Activated T-cell treated with anti-CD3 and anti-CD28 coated beads for 4 hours (primary cell): ENCODE measurements at regions not wholly inside any gene's neighbourhood (a gene's known extent, or its start where the extent isn't known, plus 50 kb on each side); places are given as distances from the start of the nearest gene placed in this dataset.

Experiments
- DNase-seq: peaks from one replicate; pipeline ENCODE4 v3.0.0-alpha.2; 2020

GRCh38 chr1:229037806-229038405, 233.0 kb upstream of the RAB4A start:
- no peak for DNase-seq

- no peak for DNase-seq
Measured at GRCh38 chr1:229040630-229041358, 230.1 kb upstream of the RAB4A start.

DNA sequence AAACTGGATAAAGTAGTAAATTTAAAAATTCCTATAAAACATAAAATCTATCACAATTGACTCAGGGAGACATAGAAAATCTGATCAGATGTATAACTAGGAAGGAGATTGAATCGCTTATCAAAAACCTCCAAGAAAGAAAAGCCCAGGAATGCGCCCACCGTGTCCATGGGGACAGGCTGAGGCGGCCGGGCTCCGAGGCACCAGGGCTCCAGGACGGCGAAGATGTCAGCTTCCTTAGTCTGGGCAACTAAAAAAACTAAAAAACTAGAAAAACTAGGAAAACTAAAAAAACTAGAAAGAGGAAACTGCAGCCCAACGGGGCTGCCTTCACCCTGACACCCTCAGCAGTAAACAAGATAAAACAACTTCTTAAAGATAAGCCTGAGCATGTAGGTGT, 229.0 kb upstream of the RAB4A start:
- DNase-seq, result no peak

- DNase-seq, result no peak
Measured at GRCh38 chr1:229042482-229042881, 228.4 kb upstream of the RAB4A start.

DNA sequence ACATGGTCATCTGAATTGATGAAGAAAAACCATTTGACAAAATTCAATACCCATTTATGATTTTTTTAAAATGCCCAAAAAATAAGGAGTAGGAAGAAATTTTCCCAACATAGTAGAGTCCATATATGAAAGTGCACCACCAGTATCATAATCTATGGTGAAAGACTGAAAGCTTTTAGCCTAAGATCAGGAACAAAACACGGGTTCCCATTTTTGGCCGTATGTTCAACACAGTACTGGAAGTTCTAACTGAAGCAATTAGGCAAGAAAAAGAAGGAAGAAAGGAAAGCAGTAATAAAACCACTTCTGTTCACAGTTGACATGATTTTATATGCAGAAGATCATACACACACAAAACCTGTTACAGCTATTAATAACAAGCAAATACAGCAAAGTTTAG, 227.8 kb upstream of the RAB4A start:
- no peak for DNase-seq

- no peak for DNase-seq
Measured at GRCh38 chr1:229046251-229046853, 224.6 kb upstream of the RAB4A start.

- DNase-seq, result no peak
Measured at GRCh38 chr1:229047161-229047839, 223.6 kb upstream of the RAB4A start.

DNA sequence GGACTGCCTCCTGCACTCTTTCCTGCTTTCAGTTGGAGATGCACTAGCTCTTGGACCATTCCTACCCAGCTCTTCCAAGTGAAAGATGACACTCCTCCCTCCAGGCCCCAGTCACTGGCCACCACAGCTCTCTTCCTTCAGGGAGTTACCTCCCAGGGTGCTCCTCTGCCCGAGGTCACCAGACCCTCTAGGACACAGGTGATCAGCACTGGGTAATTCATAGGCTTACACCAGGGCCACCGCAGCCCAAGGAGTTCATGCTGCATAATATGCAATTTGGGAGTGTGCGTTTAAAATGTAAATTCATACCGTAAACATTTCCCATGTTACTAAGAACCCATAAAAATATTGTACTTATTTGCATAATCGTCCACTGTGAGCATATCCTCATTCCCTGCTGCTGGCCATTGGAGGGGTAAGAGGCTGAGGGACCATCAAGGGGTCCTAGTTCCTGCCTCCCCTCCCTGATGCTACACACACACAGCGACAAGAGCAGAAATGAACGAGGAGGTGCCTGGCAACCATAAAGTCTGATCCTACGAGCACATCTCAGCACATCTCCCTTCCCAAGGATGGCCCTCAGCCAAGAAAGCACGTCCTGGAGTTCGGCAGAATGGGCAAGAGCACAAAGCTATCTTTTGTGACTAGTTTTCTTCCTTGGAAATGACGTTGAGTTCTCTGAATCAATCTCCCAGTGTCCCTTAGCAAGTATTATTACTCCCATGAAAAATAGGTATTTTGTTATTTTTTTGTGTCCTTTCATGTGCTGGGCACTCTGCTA, 222.9 kb upstream of the RAB4A start:
- no peak for DNase-seq

- DNase-seq, result no peak
Measured at GRCh38 chr1:229048896-229049295, 222.0 kb upstream of the RAB4A start.

DNA sequence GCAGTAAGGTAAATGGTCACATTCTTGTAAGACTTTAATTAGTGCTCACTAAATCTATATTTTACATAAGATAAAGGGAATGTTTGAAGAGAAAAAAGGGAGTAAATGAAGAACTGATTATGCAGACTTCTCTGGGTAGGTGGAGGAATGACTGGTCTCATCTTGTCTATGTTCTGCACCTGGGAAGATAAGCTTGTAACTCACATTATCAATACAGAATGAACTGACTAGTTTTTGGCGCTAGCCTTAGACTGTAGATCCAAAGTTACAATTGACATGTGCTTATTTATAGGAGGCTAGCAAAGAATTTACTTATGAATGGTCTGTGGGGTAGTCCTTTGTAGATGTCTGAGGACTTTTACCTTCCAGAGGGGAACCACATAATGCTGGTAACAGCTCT, 214.9 kb upstream of the RAB4A start:
- DNase-seq, result no peak

DNA sequence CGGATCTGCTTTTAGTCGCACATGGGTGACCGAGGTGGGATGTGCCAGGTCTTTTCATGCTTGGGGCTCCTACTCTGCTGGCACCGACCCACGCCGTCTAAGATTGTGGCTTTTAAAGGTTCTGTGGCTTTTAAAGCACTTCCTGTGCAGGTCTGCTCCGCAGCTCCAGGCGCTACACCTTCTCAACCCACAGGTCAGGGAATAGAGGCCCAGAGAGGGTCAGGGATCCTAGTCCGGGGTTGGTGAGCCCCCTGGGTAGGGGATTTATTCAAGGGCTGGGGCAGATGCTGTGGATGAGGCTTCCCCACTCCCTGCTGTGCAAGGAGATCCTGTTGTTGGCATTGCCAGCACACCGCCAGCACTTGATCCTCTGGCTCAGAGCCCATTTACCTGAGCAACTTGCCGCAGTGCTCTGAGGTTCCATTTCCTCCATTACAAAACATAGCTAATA, 212.8 kb upstream of the RAB4A start:
- DNase-seq, result peak; percentile 17

- DNase-seq, result no peak
Measured at GRCh38 chr1:229058729-229059128, 212.2 kb upstream of the RAB4A start.

DNA sequence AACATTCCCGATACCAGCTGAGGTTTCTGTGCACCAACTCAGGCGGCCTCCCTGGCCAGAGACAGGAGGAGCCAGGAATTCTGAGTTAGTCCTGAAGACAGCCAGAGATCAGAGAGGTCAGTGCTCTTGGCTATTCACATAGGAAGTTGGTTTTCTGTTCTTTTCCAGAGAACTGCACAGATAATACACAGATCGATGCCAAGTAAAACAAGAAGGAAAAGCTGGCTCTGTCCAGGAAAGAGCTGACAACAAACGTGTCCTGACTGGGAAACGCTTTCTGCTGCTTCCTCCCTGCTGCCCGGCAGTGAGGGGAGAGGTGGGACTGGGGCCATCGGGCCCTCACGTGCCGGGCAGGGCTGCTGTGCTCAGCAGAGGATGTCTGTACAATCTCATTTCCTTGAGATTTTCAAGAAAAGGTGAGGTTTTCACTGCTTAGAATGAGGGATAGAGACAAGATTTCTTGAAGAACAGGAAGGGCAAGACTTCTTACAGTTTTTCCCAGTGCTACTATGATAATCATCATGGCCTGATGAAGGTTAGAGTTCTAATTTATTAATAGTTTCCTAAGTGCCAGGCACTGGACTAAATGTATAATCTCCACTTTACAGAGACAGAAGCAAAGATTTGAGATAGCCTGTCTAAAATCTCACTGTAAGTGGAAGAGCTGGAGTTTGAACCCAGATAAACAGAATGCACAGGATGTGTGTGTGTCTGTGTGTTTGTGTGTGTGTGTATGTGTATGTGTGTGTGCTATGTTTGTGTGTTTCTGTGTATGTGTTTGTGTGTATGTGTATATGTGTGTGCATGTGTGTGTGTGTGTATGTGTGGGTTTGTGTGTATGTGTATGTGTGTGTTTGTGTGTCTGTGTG, 211.0 kb upstream of the RAB4A start:
- no peak for DNase-seq

DNA sequence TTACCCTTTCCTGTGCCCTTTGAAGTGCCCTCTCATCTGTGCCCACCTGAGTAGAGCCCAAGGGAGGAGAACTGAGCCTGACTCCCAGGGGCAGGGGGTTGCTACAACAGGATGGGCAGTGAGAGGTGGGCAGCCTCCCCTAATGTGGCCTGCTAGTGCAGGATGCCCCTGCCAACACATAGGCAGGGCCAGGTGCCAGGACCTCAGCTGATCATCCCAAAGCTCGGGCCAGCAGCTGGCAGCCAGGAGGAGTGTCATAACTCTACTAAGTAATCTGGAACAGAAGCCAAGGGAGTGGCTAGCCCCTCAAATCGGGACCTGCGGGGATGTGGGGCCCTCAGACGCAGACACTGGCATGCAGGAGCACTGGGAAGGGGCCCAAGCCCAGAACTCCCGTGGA, 208.8 kb upstream of the RAB4A start:
- no peak for DNase-seq

- DNase-seq, result no peak
Measured at GRCh38 chr1:229063154-229063773, 207.6 kb upstream of the RAB4A start.

GRCh38 chr1:229064320-229065168, 206.4 kb upstream of the RAB4A start:
- no peak for DNase-seq

GRCh38 chr1:229065613-229066012, 205.3 kb upstream of the RAB4A start:
- DNase-seq, result no peak

DNA sequence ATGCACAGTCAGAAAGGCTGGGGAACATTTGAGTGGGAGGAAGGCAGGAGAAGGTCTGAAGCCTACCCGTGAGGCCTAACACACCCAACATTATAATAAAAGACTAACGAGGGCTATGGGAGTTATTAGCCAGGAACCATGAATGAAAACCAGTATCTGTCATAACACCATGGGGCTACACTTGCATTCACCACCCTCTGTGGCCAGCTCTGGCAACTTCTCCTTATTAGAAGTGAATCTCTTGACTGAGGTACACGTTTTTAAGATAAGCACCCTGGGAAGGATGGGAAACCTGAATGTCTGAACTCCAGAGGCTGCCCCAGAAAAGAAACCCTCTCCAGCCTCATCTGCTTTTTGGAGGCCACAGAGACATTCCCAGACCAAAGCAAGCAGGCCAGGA, 204.3 kb upstream of the RAB4A start:
- DNase-seq, result no peak

DNA sequence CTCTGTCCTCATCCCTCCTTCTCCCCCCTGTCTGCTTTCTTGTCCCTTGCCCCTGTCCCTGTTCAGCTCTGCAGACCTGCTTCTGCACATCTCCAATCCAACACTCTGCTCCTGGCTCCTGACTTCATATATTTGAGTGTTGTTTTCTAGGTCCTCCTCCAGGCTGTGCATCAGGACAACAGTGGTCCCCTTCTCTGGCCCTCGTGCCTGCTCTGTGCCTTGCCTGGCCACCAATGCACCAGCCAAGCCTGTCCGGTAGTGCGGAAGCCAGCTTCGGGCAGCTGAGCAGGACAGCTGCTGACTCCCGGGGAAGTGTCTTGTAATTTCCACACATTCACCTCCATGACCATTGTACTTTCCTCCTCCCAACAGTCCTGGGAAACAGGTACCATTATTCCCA, 203.4 kb upstream of the RAB4A start:
- DNase-seq, result no peak

- no peak for DNase-seq
Measured at GRCh38 chr1:229068270-229068987, 202.5 kb upstream of the RAB4A start.
